GM20431 (cell line): ENCODE measurements at regions not wholly inside any gene's neighbourhood (a gene's known extent, or its start where the extent isn't known, plus 50 kb on each side); places are given as distances from the start of the nearest gene placed in this dataset.

Source experiments
- in situ Hi-C: fragments of 300-500 bp; cut with MseI, MboI; formaldehyde crosslinking; loops from one replicate; pipeline ENCODE4 v1.15.0; 2020; ENCODE audit warnings: low sequenced_read_pairs; ENCODE audit not compliant: unreplicated experiment

GRCh38 chr18:26745288-26746181, 120.0 kb downstream of the AQP4 start:
- in situ Hi-C loops, result no loop called here

- in situ Hi-C loops, result no loop called here
Observed at GRCh38 chr18:26741758-26742157, 123.7 kb downstream of the AQP4 start.

- in situ Hi-C loops, result no loop called here
Observed at GRCh38 chr18:26741048-26741447, 124.5 kb downstream of the AQP4 start.

- in situ Hi-C loops, result no loop called here
Observed at GRCh38 chr18:26740396-26740795, 125.1 kb downstream of the AQP4 start.

- in situ Hi-C loops, result no loop called here
Observed at GRCh38 chr18:26738706-26739105, 126.8 kb downstream of the AQP4 start.

- in situ Hi-C loops, result no loop called here
Observed at GRCh38 chr18:26736301-26736700, 129.2 kb downstream of the AQP4 start.

GRCh38 chr18:26734760-26735159, 130.7 kb downstream of the AQP4 start:
- in situ Hi-C loops, result no loop called here

GRCh38 chr18:26729449-26729848, 136.1 kb downstream of the AQP4 start:
- in situ Hi-C loops, result no loop called here

GRCh38 chr18:26729008-26729407, 136.5 kb downstream of the AQP4 start:
- in situ Hi-C loops, result no loop called here

GRCh38 chr18:26723981-26724380, 141.5 kb downstream of the AQP4 start:
- in situ Hi-C loops, result no loop called here

GRCh38 chr18:26722565-26722931, 143.0 kb downstream of the AQP4 start:
- in situ Hi-C loops, result no loop called here

GRCh38 chr18:26721854-26722564, 143.5 kb downstream of the AQP4 start:
- in situ Hi-C loops, result no loop called here

GRCh38 chr18:26719896-26720295, 145.6 kb downstream of the AQP4 start:
- in situ Hi-C loops, result no loop called here

- in situ Hi-C loops, result no loop called here
Observed at GRCh38 chr18:26717123-26717719, 148.3 kb downstream of the AQP4 start.

- in situ Hi-C loops, result no loop called here
Observed at GRCh38 chr18:26714739-26715138, 150.8 kb downstream of the AQP4 start.

GRCh38 chr18:26711756-26712155, 153.8 kb downstream of the AQP4 start:
- in situ Hi-C loops, result no loop called here

GRCh38 chr18:26710470-26711096, 154.9 kb downstream of the AQP4 start:
- in situ Hi-C loops, result no loop called here

GRCh38 chr18:26709897-26710296, 155.6 kb downstream of the AQP4 start:
- in situ Hi-C loops, result no loop called here

- in situ Hi-C loops, result no loop called here
Observed at GRCh38 chr18:26708806-26709716, 156.4 kb downstream of the AQP4 start.

GRCh38 chr18:26706911-26707351, 158.6 kb downstream of the AQP4 start:
- in situ Hi-C loops, result no loop called here
